ENCODE measurements at regions not wholly inside any gene's neighbourhood (a gene's known extent, or its start where the extent isn't known, plus 50 kb on each side); places are given as distances from the start of the nearest gene placed in this dataset.
"Not testable (repeated sequence)": the region's sequence is repeated elsewhere in the genome, so short reads cannot be mapped to it uniquely, and the experiment has no call there.

DNA sequence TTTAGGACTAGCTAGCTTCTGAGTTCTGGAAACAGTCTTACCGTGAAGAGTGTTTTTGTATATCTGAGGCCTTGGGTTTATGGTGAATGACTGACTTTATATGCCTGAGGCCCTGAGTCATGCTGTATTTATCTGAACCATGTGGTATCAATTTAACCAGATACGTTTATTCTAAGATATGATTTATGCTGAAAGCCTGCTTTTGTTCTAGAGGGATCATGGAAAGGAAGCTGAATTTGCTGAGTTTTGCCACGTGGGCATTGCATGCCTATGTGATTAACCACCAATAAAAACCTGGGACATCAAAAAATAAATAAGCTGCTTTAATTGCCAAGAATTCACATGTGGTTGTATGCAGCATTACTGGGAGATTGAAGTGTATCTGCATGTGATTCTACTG lies 1374.7 kb upstream of the PCDH10 start:
- not testable (repeated sequence) for TF ChIP-seq ZFP41 (tag by site-specific recombination; IDR thresholded peaks at IDR 0.05; ENCODE audit: borderline replicate concordance); ZNF366 (tag by site-specific recombination; conservative IDR thresholded peaks at IDR 0.05); YY2 (tag by site-specific recombination; IDR thresholded peaks at IDR 0.05); ZBTB8A (tag by site-specific recombination; IDR thresholded peaks at IDR 0.05); ZBTB21 (tag by site-specific recombination; IDR thresholded peaks at IDR 0.05); TCF7L2 (IDR thresholded peaks at IDR 0.05; ENCODE audit: borderline replicate concordance, low read depth, low read length); ZNF16 (tag by site-specific recombination; IDR thresholded peaks at IDR 0.05; ENCODE audit: low read depth); ZNF140 (tag by site-specific recombination; IDR thresholded peaks at IDR 0.05); ZNF174 (tag by site-specific recombination; IDR thresholded peaks at IDR 0.05)
- TF ChIP-seq, protein P1, sequence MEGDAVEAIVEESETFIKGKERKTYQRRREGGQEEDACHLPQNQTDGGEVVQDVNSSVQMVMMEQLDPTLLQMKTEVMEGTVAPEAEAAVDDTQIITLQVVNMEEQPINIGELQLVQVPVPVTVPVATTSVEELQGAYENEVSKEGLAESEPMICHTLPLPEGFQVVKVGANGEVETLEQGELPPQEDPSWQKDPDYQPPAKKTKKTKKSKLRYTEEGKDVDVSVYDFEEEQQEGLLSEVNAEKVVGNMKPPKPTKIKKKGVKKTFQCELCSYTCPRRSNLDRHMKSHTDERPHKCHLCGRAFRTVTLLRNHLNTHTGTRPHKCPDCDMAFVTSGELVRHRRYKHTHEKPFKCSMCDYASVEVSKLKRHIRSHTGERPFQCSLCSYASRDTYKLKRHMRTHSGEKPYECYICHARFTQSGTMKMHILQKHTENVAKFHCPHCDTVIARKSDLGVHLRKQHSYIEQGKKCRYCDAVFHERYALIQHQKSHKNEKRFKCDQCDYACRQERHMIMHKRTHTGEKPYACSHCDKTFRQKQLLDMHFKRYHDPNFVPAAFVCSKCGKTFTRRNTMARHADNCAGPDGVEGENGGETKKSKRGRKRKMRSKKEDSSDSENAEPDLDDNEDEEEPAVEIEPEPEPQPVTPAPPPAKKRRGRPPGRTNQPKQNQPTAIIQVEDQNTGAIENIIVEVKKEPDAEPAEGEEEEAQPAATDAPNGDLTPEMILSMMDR (tag by site-specific recombination; IDR thresholded peaks at IDR 0.05): not testable (repeated sequence)
- TF ChIP-seq, protein P2, sequence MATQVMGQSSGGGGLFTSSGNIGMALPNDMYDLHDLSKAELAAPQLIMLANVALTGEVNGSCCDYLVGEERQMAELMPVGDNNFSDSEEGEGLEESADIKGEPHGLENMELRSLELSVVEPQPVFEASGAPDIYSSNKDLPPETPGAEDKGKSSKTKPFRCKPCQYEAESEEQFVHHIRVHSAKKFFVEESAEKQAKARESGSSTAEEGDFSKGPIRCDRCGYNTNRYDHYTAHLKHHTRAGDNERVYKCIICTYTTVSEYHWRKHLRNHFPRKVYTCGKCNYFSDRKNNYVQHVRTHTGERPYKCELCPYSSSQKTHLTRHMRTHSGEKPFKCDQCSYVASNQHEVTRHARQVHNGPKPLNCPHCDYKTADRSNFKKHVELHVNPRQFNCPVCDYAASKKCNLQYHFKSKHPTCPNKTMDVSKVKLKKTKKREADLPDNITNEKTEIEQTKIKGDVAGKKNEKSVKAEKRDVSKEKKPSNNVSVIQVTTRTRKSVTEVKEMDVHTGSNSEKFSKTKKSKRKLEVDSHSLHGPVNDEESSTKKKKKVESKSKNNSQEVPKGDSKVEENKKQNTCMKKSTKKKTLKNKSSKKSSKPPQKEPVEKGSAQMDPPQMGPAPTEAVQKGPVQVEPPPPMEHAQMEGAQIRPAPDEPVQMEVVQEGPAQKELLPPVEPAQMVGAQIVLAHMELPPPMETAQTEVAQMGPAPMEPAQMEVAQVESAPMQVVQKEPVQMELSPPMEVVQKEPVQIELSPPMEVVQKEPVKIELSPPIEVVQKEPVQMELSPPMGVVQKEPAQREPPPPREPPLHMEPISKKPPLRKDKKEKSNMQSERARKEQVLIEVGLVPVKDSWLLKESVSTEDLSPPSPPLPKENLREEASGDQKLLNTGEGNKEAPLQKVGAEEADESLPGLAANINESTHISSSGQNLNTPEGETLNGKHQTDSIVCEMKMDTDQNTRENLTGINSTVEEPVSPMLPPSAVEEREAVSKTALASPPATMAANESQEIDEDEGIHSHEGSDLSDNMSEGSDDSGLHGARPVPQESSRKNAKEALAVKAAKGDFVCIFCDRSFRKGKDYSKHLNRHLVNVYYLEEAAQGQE (tag by site-specific recombination; IDR thresholded peaks at IDR 0.05): not testable (repeated sequence)
- TF ChIP-seq, protein P3, sequence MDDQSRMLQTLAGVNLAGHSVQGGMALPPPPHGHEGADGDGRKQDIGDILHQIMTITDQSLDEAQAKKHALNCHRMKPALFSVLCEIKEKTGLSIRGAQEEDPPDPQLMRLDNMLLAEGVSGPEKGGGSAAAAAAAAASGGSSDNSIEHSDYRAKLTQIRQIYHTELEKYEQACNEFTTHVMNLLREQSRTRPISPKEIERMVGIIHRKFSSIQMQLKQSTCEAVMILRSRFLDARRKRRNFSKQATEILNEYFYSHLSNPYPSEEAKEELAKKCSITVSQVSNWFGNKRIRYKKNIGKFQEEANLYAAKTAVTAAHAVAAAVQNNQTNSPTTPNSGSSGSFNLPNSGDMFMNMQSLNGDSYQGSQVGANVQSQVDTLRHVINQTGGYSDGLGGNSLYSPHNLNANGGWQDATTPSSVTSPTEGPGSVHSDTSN (CRISPR knock-in tag; IDR thresholded peaks at IDR 0.05): not testable (repeated sequence)
- TF ChIP-seq, protein P4, sequence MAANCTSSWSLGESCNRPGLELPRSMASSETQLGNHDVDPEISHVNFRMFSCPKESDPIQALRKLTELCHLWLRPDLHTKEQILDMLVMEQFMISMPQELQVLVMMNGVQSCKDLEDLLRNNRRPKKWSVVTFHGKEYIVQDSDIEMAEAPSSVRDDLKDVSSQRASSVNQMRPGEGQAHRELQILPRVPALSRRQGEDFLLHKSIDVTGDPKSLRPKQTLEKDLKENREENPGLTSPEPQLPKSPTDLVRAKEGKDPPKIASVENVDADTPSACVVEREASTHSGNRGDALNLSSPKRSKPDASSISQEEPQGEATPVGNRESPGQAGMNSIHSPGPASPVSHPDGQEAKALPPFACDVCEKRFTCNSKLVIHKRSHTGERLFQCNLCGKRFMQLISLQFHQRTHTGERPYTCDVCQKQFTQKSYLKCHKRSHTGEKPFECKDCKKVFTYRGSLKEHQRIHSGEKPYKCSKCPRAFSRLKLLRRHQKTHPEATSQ (tag by site-specific recombination; IDR thresholded peaks at IDR 0.05): not testable (repeated sequence)

Measured in HEK293 (cell line).